Endothelial cell of umbilical vein (primary cell): ENCODE measurements at regions not wholly inside any gene's neighbourhood (a gene's known extent, or its start where the extent isn't known, plus 50 kb on each side); places are given as distances from the start of the nearest gene placed in this dataset.

Experiments
- BruUV-seq: library from RNA; stranded (reverse); fragments of 400-500 nt; replicated peaks from 2 replicates; lab custom pipeline; 2021; lab: Mats Ljungman, UMichigan
- CTCF ChIA-PET: fragments of 300-600, 350-600 bp; sonication (Branson Sonifier 250); formaldehyde crosslinking; loops from one replicate; lab custom pipeline; 2021; ENCODE audit warnings: antibody characterized with exemption, inconsistent platforms; lab: Charles Lee
- POLR2A ChIA-PET: fragments of 300-600, 350-600 bp; sonication (Branson Sonifier 250); formaldehyde crosslinking; loops from one replicate; lab custom pipeline; 2021; ENCODE audit warnings: antibody characterized with exemption, inconsistent platforms; lab: Charles Lee
- DNase-seq: peaks from one replicate; pipeline ENCODE4 v3.0.0-alpha.2; 2011; ENCODE audit warnings: low read depth, low spot score
- FAIRE-seq: peaks from 2 replicates; lab custom pipeline; 2011; peaks lifted over from hg19 to GRCh38; lab: Jason Lieb, UNC
- H2AFZ ChIP-seq: 2 replicates; pipeline ENCODE4 v1.6.0; 2012; ENCODE audit warnings: low read depth, low read length, control low read depth, inconsistent platforms
- H3K27ac ChIP-seq: 2 replicates; pipeline ENCODE4 v1.5.1; 2011; ENCODE audit warnings: low read depth, mild to moderate bottlenecking, control low read depth, low read length, moderate library complexity; ENCODE audit not compliant: insufficient read depth
- H3K27me3 ChIP-seq, 2 experiments: 2 replicates each; pipeline versions ENCODE4 v1.6.0 to v1.6.1; 2011; ENCODE audit warnings: low read length in 2 of 2, mixed read lengths in 1 of 2; ENCODE audit not compliant: control insufficient read depth in 2 of 2, insufficient read depth in 2 of 2
- H3K36me3 ChIP-seq, 2 experiments: 2 replicates in 1 of 2; 3 replicates in 1 of 2; pipeline ENCODE4 v1.5.1; 2011; ENCODE audit warnings: low read length in 2 of 2, mild to moderate bottlenecking in 1 of 2, moderate library complexity in 1 of 2; ENCODE audit not compliant: control insufficient read depth in 2 of 2, insufficient read depth in 2 of 2; ENCODE audit errors: extremely low read depth in 1 of 2
- H3K4me1 ChIP-seq: 3 replicates; pipeline ENCODE4 v1.5.1; 2011; ENCODE audit warnings: mild to moderate bottlenecking, low read length; ENCODE audit not compliant: control insufficient read depth, insufficient read depth; ENCODE audit errors: extremely low read depth
- H3K4me2 ChIP-seq: 2 replicates; pipeline ENCODE4 v1.6.1; 2011; ENCODE audit warnings: low read length, control low read depth, mixed read lengths; ENCODE audit not compliant: insufficient read depth
- H3K4me3 ChIP-seq, 3 experiments: fragments of 200-600 bp in 1 of 3; sonication (generic), shearing (Covaris generic) in 1 of 3; replicated peaks in 1 of 3; 2 replicates each; pipeline ENCODE4 v1.5.1; 2011 to 2016; ENCODE audit warnings: control low read depth in 3 of 3, low read length in 3 of 3, mild to moderate bottlenecking in 2 of 3, inconsistent platforms in 1 of 3, low read depth in 1 of 3, moderate library complexity in 1 of 3; ENCODE audit not compliant: insufficient read depth in 1 of 3
- H3K79me2 ChIP-seq: 2 replicates; pipeline ENCODE4 v1.6.0; 2012; ENCODE audit warnings: low read length, inconsistent platforms; ENCODE audit not compliant: control insufficient read depth, insufficient read depth
- H3K9ac ChIP-seq: replicated peaks from 2 replicates; pipeline ENCODE3; 2011; ENCODE audit warnings: low read length, control low read depth; ENCODE audit not compliant: insufficient read depth; ENCODE audit errors: extremely low read depth
- H3K9me1 ChIP-seq: replicated peaks from 3 replicates; pipeline ENCODE4 v1.6.0; 2011; ENCODE audit warnings: mild to moderate bottlenecking, low read length; ENCODE audit not compliant: control insufficient read depth, insufficient read depth; ENCODE audit errors: extremely low read depth
- H3K9me3 ChIP-seq: replicated peaks from 2 replicates; pipeline ENCODE4 v1.5.1; 2012; ENCODE audit warnings: low read length, inconsistent platforms; ENCODE audit not compliant: control insufficient read depth, insufficient read depth
- H4K20me1 ChIP-seq: replicated peaks from 2 replicates; pipeline ENCODE3; 2011; ENCODE audit warnings: mild to moderate bottlenecking, low read length; ENCODE audit not compliant: control insufficient read depth, insufficient read depth; ENCODE audit errors: extremely low read depth
- CTCF ChIP-seq, 2 donors: IDR thresholded peaks; 1 replicate in 1 of 2; 2 replicates in 1 of 2; pipeline ENCODE4 v1.5.1; 2011; ENCODE audit warnings: low read length in 2 of 2, mild to moderate bottlenecking in 2 of 2, moderate library complexity in 2 of 2, control low read depth in 1 of 2, inconsistent platforms in 1 of 2, low read depth in 1 of 2; ENCODE audit not compliant: insufficient read depth in 1 of 2; ENCODE audit errors: extremely low read depth in 1 of 2
- EZH2 ChIP-seq: IDR thresholded peaks from 2 replicates; pipeline ENCODE4 v1.6.1; 2012; ENCODE audit warnings: borderline replicate concordance, low read depth, mild to moderate bottlenecking, moderate library complexity, low read length, inconsistent platforms; ENCODE audit not compliant: severe bottlenecking
- FOS ChIP-seq: IDR thresholded peaks from 2 replicates; pipeline ENCODE4 v1.6.1; 2011; ENCODE audit warnings: mild to moderate bottlenecking, low read length, moderate library complexity, borderline replicate concordance; ENCODE audit not compliant: insufficient read depth
- GATA2 ChIP-seq: IDR thresholded peaks from 2 replicates; pipeline ENCODE4 v1.7.0; 2011; ENCODE audit warnings: low read depth, mild to moderate bottlenecking, moderate library complexity, mixed read lengths, low read length; ENCODE audit not compliant: insufficient read length, insufficient read depth
- JUN ChIP-seq: IDR thresholded peaks from 2 replicates; pipeline ENCODE4 v1.6.1; 2011; ENCODE audit warnings: borderline replicate concordance, low read depth; ENCODE audit not compliant: insufficient read length, insufficient read depth
- MAX ChIP-seq: IDR thresholded peaks from 2 replicates; pipeline ENCODE4 v1.6.1; 2011; ENCODE audit not compliant: insufficient read depth, insufficient read length
- MYC ChIP-seq: IDR thresholded peaks from one replicate; pipeline ENCODE4 v1.6.1; 2011; ENCODE audit warnings: mild to moderate bottlenecking, low read depth, low read length
- POLR2A ChIP-seq: IDR thresholded peaks from 2 replicates; pipeline ENCODE4 v1.6.1; 2012; ENCODE audit warnings: low read depth, mild to moderate bottlenecking, control low read depth, low read length
- POLR2AphosphoS5 ChIP-seq: IDR thresholded peaks from 2 replicates; pipeline ENCODE4 v1.6.1; 2012; ENCODE audit warnings: low read depth, mild to moderate bottlenecking, control low read depth, low read length, moderate library complexity; ENCODE audit not compliant: insufficient read depth
- dilution Hi-C: fragments of 300-500 bp; cut with MboI; formaldehyde crosslinking; loops from one replicate; pipeline ENCODE4 v1.15.0; 2019; ENCODE audit warnings: low sequenced_read_pairs; ENCODE audit not compliant: extremely low pct_ligation_motif_present
- intact Hi-C: fragments of 100-400 bp; cut with micrococcal nuclease; formaldehyde crosslinking; loops from one replicate; pipeline ENCODE4 v1.10.0; 2022

DNA sequence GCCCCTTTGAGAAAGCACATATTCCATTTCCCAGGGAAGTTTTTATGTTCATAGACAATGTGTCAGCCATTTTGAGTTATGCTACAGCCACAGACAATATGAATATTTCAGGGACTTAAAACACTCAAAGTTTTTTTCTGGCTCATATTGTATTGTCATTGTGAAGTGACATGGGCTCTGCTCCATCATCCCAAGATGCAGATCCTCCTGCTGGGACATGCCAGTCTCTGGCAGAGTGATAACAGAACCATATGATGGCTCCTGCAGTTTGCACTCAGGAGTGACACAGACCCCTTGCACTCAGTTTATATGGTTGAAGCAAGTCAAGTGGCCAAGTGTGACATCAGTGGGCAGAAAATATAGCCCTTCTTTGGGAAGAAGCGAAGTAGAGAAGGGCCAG lies 498.4 kb upstream of the TUSC1 start:
- H3K36me3 ChIP-seq = no peaks in the 10 kb centered on the region
- no peak for DNase-seq
- H3K4me3 ChIP-seq = no peak overlapping the region
- H3K9me3 ChIP-seq = no peaks in the 10 kb centered on the region
- no peak overlapping the region for H3K27ac ChIP-seq
- H3K4me1 ChIP-seq = no peaks in the 10 kb centered on the region
- intact Hi-C loops (no loop called here), dilution Hi-C loops (no loop called here)
- H3K4me2 ChIP-seq = no peak overlapping the region
- TF ChIP-seq EZH2 = no peak
- TF ChIP-seq POLR2A = no peak
- no peak for TF ChIP-seq FOS
- TF ChIP-seq POLR2AphosphoS5 = no peak
- TF ChIP-seq MAX = no peak
- no peak for TF ChIP-seq GATA2
- no peak for TF ChIP-seq CTCF (IDR thresholded peaks at IDR 0.05; ENCODE audit: extremely low read depth in 1 of 2, insufficient read depth in 1 of 2, low read depth in 1 of 2, low read length in 2 of 2)
- no peak for TF ChIP-seq MYC
- TF ChIP-seq JUN = no peak
- no peak overlapping the region for H3K9ac ChIP-seq
- no peaks in the 10 kb centered on the region for H4K20me1 ChIP-seq
- H2AFZ ChIP-seq = no peak overlapping the region
- no peaks in the 10 kb centered on the region for H3K9me1 ChIP-seq
- no peaks in the 10 kb centered on the region for H3K27me3 ChIP-seq
- no TSS peak for BruUV-seq
- H3K79me2 ChIP-seq = no peaks in the 10 kb centered on the region
- ChIA-PET CTCF (no interaction called here), POLR2A (no interaction called here)
- no peak for FAIRE-seq
